IPS-20b (cell line): ENCODE measurements at regions not wholly inside any gene's neighbourhood (a gene's known extent, or its start where the extent isn't known, plus 50 kb on each side); places are given as distances from the start of the nearest gene placed in this dataset.

Experiments used
- H3K27ac ChIP-seq: one replicate; pipeline ENCODE4 v1.5.1; 2013; ENCODE audit warnings: low read length
- H3K27me3 ChIP-seq: 2 replicates; pipeline ENCODE4 v1.6.1; 2013; ENCODE audit warnings: mild to moderate bottlenecking, low read length, inconsistent platforms; ENCODE audit not compliant: insufficient read depth
- H3K36me3 ChIP-seq: 2 replicates; pipeline ENCODE4 v1.6.1; 2013; ENCODE audit warnings: low read depth, mild to moderate bottlenecking, inconsistent platforms, low read length, moderate library complexity; ENCODE audit not compliant: insufficient read depth
- H3K4me1 ChIP-seq: 2 replicates; pipeline ENCODE4 v1.6.1; 2013; ENCODE audit warnings: mild to moderate bottlenecking, control low read depth, inconsistent platforms, low read length, moderate library complexity; ENCODE audit not compliant: insufficient read depth
- H3K4me3 ChIP-seq: 2 replicates; pipeline ENCODE4 v1.5.1; 2013; ENCODE audit warnings: mild to moderate bottlenecking, low read length, inconsistent platforms
- H3K9ac ChIP-seq: 2 replicates; pipeline ENCODE4 v1.6.1; 2013; ENCODE audit warnings: low read depth, mild to moderate bottlenecking, inconsistent platforms, low read length, moderate library complexity
- H3K9me3 ChIP-seq: 2 replicates; pipeline ENCODE4 v1.6.1; 2013; ENCODE audit warnings: mild to moderate bottlenecking, low read depth, low read length, inconsistent platforms; ENCODE audit not compliant: insufficient read depth

GRCh38 chr4:124429746-124430250 is 282.7 kb downstream of the ANKRD50 start:
- H3K9me3 ChIP-seq: no peaks in the 10 kb centered on the region
- no peak overlapping the region for H3K4me3 ChIP-seq
- no peaks in the 10 kb centered on the region for H3K36me3 ChIP-seq
- H3K27ac ChIP-seq: no peak overlapping the region
- no peaks in the 10 kb centered on the region for H3K4me1 ChIP-seq
- H3K9ac ChIP-seq: no peak overlapping the region
- no peaks in the 10 kb centered on the region for H3K27me3 ChIP-seq

- Histone ChIP-seq H3K9ac (no peak overlapping the region), H3K36me3 (no peaks in the 10 kb centered on the region), H3K4me3 (no peak overlapping the region), H3K9me3 (no peaks in the 10 kb centered on the region), H3K4me1 (no peaks in the 10 kb centered on the region), H3K27me3 (no peaks in the 10 kb centered on the region), H3K27ac (no peak overlapping the region)
Observed at GRCh38 chr4:124431653-124432192, 280.8 kb downstream of the ANKRD50 start.

- no peak overlapping the region for H3K4me3 ChIP-seq
- H3K9me3 ChIP-seq: no peaks in the 10 kb centered on the region
- no peaks in the 10 kb centered on the region for H3K36me3 ChIP-seq
- H3K27me3 ChIP-seq: no peaks in the 10 kb centered on the region
- H3K9ac ChIP-seq: no peak overlapping the region
- H3K4me1 ChIP-seq: no peaks in the 10 kb centered on the region
- H3K27ac ChIP-seq: no peak overlapping the region
Observed at GRCh38 chr4:124432500-124432899, 280.0 kb downstream of the ANKRD50 start.

DNA sequence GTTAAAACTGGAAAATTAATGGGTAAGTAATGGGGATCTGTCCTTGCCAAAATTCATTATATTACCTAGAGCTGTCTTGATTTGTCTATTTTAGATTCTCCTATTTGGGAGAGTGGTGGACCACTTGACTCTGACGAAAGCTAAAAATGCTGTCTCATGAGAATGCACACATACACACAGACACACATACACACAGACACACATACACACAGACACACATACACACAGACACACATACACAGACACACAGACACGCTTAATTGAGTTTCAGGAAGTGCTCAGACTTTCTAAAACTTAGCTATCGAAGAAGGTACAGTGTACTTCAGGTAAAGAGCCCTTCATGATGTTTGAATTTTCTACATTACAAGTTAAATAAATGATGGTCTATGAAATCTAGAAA is 279.5 kb downstream of the ANKRD50 start:
- no peaks in the 10 kb centered on the region for H3K4me1 ChIP-seq
- H3K9ac ChIP-seq: no peak overlapping the region
- no peak overlapping the region for H3K4me3 ChIP-seq
- no peaks in the 10 kb centered on the region for H3K36me3 ChIP-seq
- H3K27ac ChIP-seq: no peak overlapping the region
- H3K27me3 ChIP-seq: no peaks in the 10 kb centered on the region
- no peaks in the 10 kb centered on the region for H3K9me3 ChIP-seq

GRCh38 chr4:124433500-124433899 is 279.0 kb downstream of the ANKRD50 start:
- H3K4me1 ChIP-seq: no peaks in the 10 kb centered on the region
- H3K9ac ChIP-seq: no peak overlapping the region
- H3K4me3 ChIP-seq: no peak overlapping the region
- H3K27me3 ChIP-seq: no peaks in the 10 kb centered on the region
- no peaks in the 10 kb centered on the region for H3K36me3 ChIP-seq
- H3K27ac ChIP-seq: no peak overlapping the region
- H3K9me3 ChIP-seq: no peaks in the 10 kb centered on the region

DNA sequence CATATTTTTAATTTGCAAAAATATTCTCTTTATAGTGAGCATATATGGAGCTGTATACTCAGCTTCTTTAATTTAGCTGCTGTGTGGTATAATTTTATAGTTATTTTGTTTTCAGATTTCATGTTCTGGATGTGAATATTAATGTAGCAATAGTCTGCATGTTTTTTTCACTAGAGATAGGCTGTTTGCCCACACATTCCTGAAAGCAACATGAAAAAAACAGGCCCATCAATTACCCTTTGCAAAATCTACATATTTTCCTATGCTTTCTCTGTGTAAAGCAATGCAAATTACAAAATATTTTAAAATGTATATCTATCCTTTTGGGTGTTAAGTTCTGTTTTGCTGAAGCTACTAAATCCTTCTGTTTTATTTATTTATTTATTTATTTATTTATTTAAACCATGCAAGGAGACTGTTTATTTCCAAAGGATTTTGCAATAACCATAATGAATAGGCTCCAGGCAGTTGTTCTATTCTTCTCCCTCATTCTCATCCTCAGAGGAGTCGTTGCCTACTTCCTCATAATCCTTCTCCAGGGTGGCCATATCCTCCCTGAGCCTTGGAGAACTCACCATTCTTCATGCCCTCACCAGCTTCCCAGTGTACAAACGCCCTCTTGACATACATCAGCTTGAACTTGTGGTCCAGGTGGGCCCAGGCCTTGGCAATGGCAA is 277.1 kb downstream of the ANKRD50 start:
- Histone ChIP-seq H3K4me3 (no peak overlapping the region), H3K27me3 (no peaks in the 10 kb centered on the region), H3K9ac (no peak overlapping the region), H3K27ac (no peak overlapping the region), H3K9me3 (no peaks in the 10 kb centered on the region), H3K36me3 (no peaks in the 10 kb centered on the region), H3K4me1 (no peaks in the 10 kb centered on the region)

DNA sequence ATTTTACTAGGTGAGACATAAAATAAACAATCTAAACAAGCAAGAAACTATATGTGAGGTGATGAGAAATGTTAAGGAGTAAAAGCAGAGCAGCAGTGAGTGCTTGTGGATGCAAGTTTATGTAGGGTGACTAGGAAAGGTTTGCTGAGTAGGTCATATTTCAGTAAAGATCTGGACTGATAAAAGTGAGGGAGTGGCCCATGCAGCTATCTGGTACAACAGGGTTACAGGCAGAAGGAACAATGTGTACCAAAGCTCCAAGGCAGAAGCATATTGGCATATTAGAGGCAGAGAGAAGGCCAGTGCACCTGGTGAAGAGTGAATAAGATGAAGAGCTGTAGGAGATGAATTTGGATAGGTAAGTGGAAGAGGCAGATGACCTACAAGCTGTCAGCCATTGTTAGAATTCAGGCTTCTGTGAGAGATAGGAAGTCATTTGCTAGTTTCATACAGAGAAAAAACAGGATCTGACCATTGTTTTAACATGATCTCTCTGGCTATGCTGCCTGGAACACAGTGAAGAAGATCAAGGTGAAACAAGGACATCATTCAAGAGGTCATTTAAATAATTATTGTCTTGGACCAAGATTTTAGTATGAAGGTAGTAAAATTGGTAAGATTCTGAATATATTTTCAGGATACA is 274.6 kb downstream of the ANKRD50 start:
- no peaks in the 10 kb centered on the region for H3K4me1 ChIP-seq
- no peaks in the 10 kb centered on the region for H3K9me3 ChIP-seq
- H3K36me3 ChIP-seq: no peaks in the 10 kb centered on the region
- H3K9ac ChIP-seq: no peak overlapping the region
- no peak overlapping the region for H3K27ac ChIP-seq
- no peaks in the 10 kb centered on the region for H3K27me3 ChIP-seq
- no peak overlapping the region for H3K4me3 ChIP-seq

DNA sequence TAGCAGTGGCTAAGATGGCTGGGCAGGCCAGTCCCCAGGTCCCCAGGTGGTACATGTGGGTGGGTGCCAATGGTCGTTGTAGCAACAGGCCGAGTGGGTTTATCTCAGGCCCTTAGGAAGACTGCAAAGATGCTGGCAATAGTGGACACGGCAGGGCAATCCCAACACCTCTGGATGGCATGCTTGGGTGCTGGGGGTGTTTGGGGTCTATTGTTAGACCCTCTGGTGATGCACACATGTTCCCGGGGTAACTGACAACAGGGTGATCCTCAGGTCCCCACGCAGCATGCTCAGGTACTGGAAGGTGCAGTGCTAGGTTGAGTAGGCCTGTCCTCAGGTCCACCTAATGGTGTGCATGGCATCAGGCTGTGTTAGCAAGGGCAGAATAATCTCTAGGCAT is 267.5 kb downstream of the ANKRD50 start:
- Histone ChIP-seq H3K4me3 (no peak overlapping the region), H3K27me3 (no peaks in the 10 kb centered on the region), H3K36me3 (no peaks in the 10 kb centered on the region), H3K4me1 (no peaks in the 10 kb centered on the region), H3K9me3 (peaks cover 16% of the 10 kb centered on the region), H3K27ac (no peak overlapping the region), H3K9ac (no peak overlapping the region)

- Histone ChIP-seq H3K27me3 (no peaks in the 10 kb centered on the region), H3K27ac (no peak overlapping the region), H3K4me3 (no peak overlapping the region)
Observed at GRCh38 chr4:124449881-124450280, 262.7 kb downstream of the ANKRD50 start.

GRCh38 chr4:124450851-124451250 is 261.7 kb downstream of the ANKRD50 start:
- Histone ChIP-seq H3K4me1 (no peaks in the 10 kb centered on the region; the same call in 1 of the 2 replicates), H3K9ac (no peak overlapping the region), H3K27ac (no peak overlapping the region), H3K9me3 (peaks cover 14% of the 10 kb centered on the region), H3K27me3 (no peaks in the 10 kb centered on the region), H3K4me3 (no peak overlapping the region), H3K36me3 (no peaks in the 10 kb centered on the region)

More at GRCh38 chr4:124449881-124450280, 262.7 kb downstream of the ANKRD50 start:
- peaks cover 16% of the 10 kb centered on the region for H3K9me3 ChIP-seq
- no peak overlapping the region for H3K9ac ChIP-seq
- H3K4me1 ChIP-seq: no peaks in the 10 kb centered on the region; the same call in 1 of the 2 replicates
- H3K36me3 ChIP-seq: no peaks in the 10 kb centered on the region

DNA sequence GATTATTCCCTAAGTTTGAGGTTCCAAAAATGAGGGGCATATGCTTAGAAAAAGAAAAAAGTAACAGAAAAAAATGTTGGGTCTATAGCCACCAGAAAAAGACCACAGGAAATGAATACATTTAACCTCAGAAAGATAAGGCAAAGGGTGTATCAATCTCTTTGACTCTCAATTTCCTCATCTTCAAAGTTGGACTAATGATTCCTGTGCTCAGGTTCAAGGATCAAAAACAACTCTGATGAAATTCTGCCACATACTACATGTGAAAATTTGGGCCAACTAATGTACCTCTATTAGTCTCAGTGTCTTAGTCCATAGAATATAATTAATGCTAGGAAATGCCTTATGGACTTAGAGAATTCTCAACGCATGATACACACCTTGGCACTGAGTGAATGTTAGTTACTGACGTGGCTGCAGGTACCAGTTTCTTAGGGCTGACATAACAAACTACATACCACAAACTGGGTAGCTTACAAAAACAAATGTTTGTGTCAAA is 257.7 kb downstream of the ANKRD50 start:
- H3K9ac ChIP-seq: no peak overlapping the region
- H3K4me1 ChIP-seq: peaks cover 11% of the 10 kb centered on the region; the same call in 1 of the 2 replicates
- H3K27ac ChIP-seq: no peak overlapping the region
- H3K36me3 ChIP-seq: no peaks in the 10 kb centered on the region
- no peaks in the 10 kb centered on the region for H3K27me3 ChIP-seq
- no peak overlapping the region for H3K4me3 ChIP-seq
- H3K9me3 ChIP-seq: no peaks in the 10 kb centered on the region

GRCh38 chr4:124455671-124456070 is 256.9 kb downstream of the ANKRD50 start:
- no peaks in the 10 kb centered on the region for H3K27me3 ChIP-seq
- no peaks in the 10 kb centered on the region for H3K36me3 ChIP-seq
- no peak overlapping the region for H3K4me3 ChIP-seq
- no peaks in the 10 kb centered on the region for H3K9me3 ChIP-seq
- H3K9ac ChIP-seq: no peak overlapping the region
- H3K4me1 ChIP-seq: peaks cover 19% of the 10 kb centered on the region; the same call in 1 of the 2 replicates
- H3K27ac ChIP-seq: no peak overlapping the region
